Liver (tissue), 8 donors: ENCODE measurements at regions not wholly inside any gene's neighbourhood (a gene's known extent, or its start where the extent isn't known, plus 50 kb on each side); places are given as distances from the start of the nearest gene placed in this dataset.

Experiments
- DNase-seq: peaks from one replicate; pipeline ENCODE4 v3.0.0-alpha.2; 2017; ENCODE audit warnings: low spot score
- H3K27ac ChIP-seq, 2 donors: one replicate each; pipeline ENCODE4 v1.7.0; 2013; ENCODE audit warnings: inconsistent platforms in 2 of 2, low read length in 2 of 2, control low read depth in 1 of 2, low read depth in 1 of 2, mild to moderate bottlenecking in 1 of 2
- H3K27me3 ChIP-seq, 4 donors: one replicate each; pipeline versions ENCODE4 v1.6.1 to v1.7.0; 2013; ENCODE audit warnings: low read length in 3 of 4, inconsistent platforms in 1 of 4, mild to moderate bottlenecking in 1 of 4, moderate library complexity in 1 of 4; ENCODE audit not compliant: control insufficient read depth in 4 of 4, insufficient read depth in 4 of 4
- H3K36me3 ChIP-seq, 4 donors: one replicate each; pipeline versions ENCODE4 v1.6.1 to v1.7.0; 2013; ENCODE audit warnings: low read length in 3 of 4, mild to moderate bottlenecking in 3 of 4, low read depth in 1 of 4, moderate library complexity in 1 of 4; ENCODE audit not compliant: control insufficient read depth in 4 of 4, insufficient read depth in 3 of 4
- H3K4me1 ChIP-seq, 4 donors: one replicate each; pipeline versions ENCODE4 v1.6.1 to v1.7.0; 2013; ENCODE audit warnings: low read length in 3 of 4, mild to moderate bottlenecking in 3 of 4, moderate library complexity in 1 of 4; ENCODE audit not compliant: control insufficient read depth in 4 of 4, insufficient read depth in 4 of 4
- H3K4me3 ChIP-seq, 3 donors: one replicate each; pipeline versions ENCODE4 v1.6.1 to v1.7.0; 2013; ENCODE audit warnings: low read length in 3 of 3, control low read depth in 1 of 3, low read depth in 1 of 3, mild to moderate bottlenecking in 1 of 3
- H3K9ac ChIP-seq, 2 donors: one replicate each; pipeline ENCODE4 v1.7.0; 2013; ENCODE audit warnings: low read length in 2 of 2, mild to moderate bottlenecking in 2 of 2, moderate library complexity in 2 of 2, control low read depth in 1 of 2, low read depth in 1 of 2
- H3K9me3 ChIP-seq, 4 donors: one replicate each; pipeline versions ENCODE4 v1.6.1 to v1.7.0; 2013; ENCODE audit warnings: low read length in 3 of 4; ENCODE audit not compliant: control insufficient read depth in 4 of 4
- CTCF ChIP-seq: fragments of 150-350 bp; IDR thresholded peaks from 2 replicates; pipeline ENCODE4 v1.5.1; 2017; ENCODE audit warnings: improper control_type of control experiment, low read depth, low read length; ENCODE audit not compliant: missing input control
- EGR1 ChIP-seq, 2 donors: IDR thresholded peaks; 2 replicates each; pipeline ENCODE4 v1.6.1; 2016 to 2018; ENCODE audit warnings: antibody characterized with exemption in 2 of 2, low read depth in 2 of 2
- FOXA1 ChIP-seq: IDR thresholded peaks from 2 replicates; pipeline ENCODE4 v1.6.1; 2016; ENCODE audit warnings: antibody characterized with exemption
- FOXA2 ChIP-seq: IDR thresholded peaks from 2 replicates; pipeline ENCODE4 v1.6.1; 2016; ENCODE audit warnings: antibody characterized with exemption
- GABPA ChIP-seq, 2 donors: IDR thresholded peaks in 1 of 2; conservative IDR thresholded peaks in 1 of 2; 2 replicates each; pipeline ENCODE4 v1.6.1; 2016; ENCODE audit warnings: antibody characterized with exemption in 2 of 2, mild to moderate bottlenecking in 1 of 2, moderate library complexity in 1 of 2
- HNF4A ChIP-seq, 2 donors: conservative IDR thresholded peaks; 2 replicates each; pipeline ENCODE4 v1.6.1; 2016; ENCODE audit warnings: antibody characterized with exemption in 2 of 2, mild to moderate bottlenecking in 2 of 2
- HNF4G ChIP-seq: IDR thresholded peaks from 2 replicates; pipeline ENCODE4 v1.6.1; 2016; ENCODE audit warnings: antibody characterized with exemption
- JUND ChIP-seq, 2 donors: IDR thresholded peaks; 2 replicates each; pipeline ENCODE4 v1.6.1; 2016; ENCODE audit warnings: antibody characterized with exemption in 2 of 2
- MAX ChIP-seq: IDR thresholded peaks from 2 replicates; pipeline ENCODE4 v1.6.1; 2016; ENCODE audit warnings: antibody characterized with exemption
- RAD21 ChIP-seq, 2 donors: IDR thresholded peaks; 2 replicates each; pipeline ENCODE4 v1.6.1; 2016; ENCODE audit warnings: antibody characterized with exemption in 2 of 2, mild to moderate bottlenecking in 2 of 2
- REST ChIP-seq: IDR thresholded peaks from 2 replicates; pipeline ENCODE4 v1.6.1; 2016; ENCODE audit warnings: antibody characterized with exemption, mild to moderate bottlenecking
- SP1 ChIP-seq: IDR thresholded peaks from 2 replicates; pipeline ENCODE4 v1.6.1; 2018; ENCODE audit warnings: antibody characterized with exemption, mild to moderate bottlenecking
- TAF1 ChIP-seq: conservative IDR thresholded peaks from 2 replicates; pipeline ENCODE4 v1.6.1; 2016; ENCODE audit warnings: antibody characterized with exemption, mild to moderate bottlenecking
- YY1 ChIP-seq: IDR thresholded peaks from 2 replicates; pipeline ENCODE4 v1.6.1; 2016; ENCODE audit warnings: antibody characterized with exemption, mild to moderate bottlenecking
- WGBS: extraction: QIAGEN DNeasy Blood & Tissue Kit; methylation state at CpG from one replicate; pipeline ENCODE4 v1.1.7; 2013; 5-methylcytosine and 5-hydroxymethylcytosine counted together
- TF ChIP-seq, protein P1 (sequence below): IDR thresholded peaks from 2 replicates; pipeline ENCODE4 v1.6.1; 2016; ENCODE audit warnings: antibody characterized with exemption
- donor health status: healthy.
- donor health status: healthy.
- donor health status: healthy.
- donor health status: healthy.
- donor health status: healthy.

GRCh38 chr22:22746963-22747933 lies 102.8 kb downstream of the GGTLC2 start (continued):
- TF ChIP-seq REST (no peak), JUND (IDR thresholded peaks at IDR 0.05) (no peak), RAD21 (IDR thresholded peaks at IDR 0.05) (no peak), SP1 (no peak), HNF4G (no peak), YY1 (no peak), EGR1 (IDR thresholded peaks at IDR 0.05; ENCODE audit: low read depth in 2 of 2) (no peak), FOXA2 (no peak), HNF4A (conservative IDR thresholded peaks at IDR 0.05) (no peak), GABPA (IDR thresholded peaks at IDR 0.05 in 1 of 2, conservative IDR thresholded peaks at IDR 0.05 in 1 of 2) (no peak), MAX (no peak)

- Histone ChIP-seq H3K9ac (no peak overlapping the region), H3K27ac (no peak overlapping the region), H3K27me3 (peaks cover 0 to 3% (median 0%) of the 10 kb centered on the region in 4 donors), H3K4me3 (no peak overlapping the region), H3K9me3 (no peaks in the 10 kb centered on the region), H3K4me1 (peaks cover 6 to 11% (median 7%) of the 10 kb centered on the region in 4 donors), H3K36me3 (no peaks in the 10 kb centered on the region)
- 49% methylated on average over 5 of the region's 5 CpGs for WGBS
- DNase-seq: peak; percentile 37
- TF ChIP-seq YY1 (no peak), CTCF (peak; percentile 81), GABPA (IDR thresholded peaks at IDR 0.05 in 1 of 2, conservative IDR thresholded peaks at IDR 0.05 in 1 of 2) (no peak), FOXA1 (no peak), TAF1 (no peak), EGR1 (IDR thresholded peaks at IDR 0.05; ENCODE audit: low read depth in 2 of 2) (no peak), RAD21 (IDR thresholded peaks at IDR 0.05) (peak; percentile 75 to 79)
- TF ChIP-seq, protein P1, sequence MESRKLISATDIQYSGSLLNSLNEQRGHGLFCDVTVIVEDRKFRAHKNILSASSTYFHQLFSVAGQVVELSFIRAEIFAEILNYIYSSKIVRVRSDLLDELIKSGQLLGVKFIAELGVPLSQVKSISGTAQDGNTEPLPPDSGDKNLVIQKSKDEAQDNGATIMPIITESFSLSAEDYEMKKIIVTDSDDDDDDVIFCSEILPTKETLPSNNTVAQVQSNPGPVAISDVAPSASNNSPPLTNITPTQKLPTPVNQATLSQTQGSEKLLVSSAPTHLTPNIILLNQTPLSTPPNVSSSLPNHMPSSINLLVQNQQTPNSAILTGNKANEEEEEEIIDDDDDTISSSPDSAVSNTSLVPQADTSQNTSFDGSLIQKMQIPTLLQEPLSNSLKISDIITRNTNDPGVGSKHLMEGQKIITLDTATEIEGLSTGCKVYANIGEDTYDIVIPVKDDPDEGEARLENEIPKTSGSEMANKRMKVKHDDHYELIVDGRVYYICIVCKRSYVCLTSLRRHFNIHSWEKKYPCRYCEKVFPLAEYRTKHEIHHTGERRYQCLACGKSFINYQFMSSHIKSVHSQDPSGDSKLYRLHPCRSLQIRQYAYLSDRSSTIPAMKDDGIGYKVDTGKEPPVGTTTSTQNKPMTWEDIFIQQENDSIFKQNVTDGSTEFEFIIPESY: no peak
Observed at GRCh38 chr22:22748297-22748743, 103.9 kb downstream of the GGTLC2 start.
